ENCODE measurements at regions not wholly inside any gene's neighbourhood (a gene's known extent, or its start where the extent isn't known, plus 50 kb on each side); places are given as distances from the start of the nearest gene placed in this dataset.

GRCh38 chr16:65413861-65414260 lies 292.0 kb upstream of the CDH11 start:
- TF ChIP-seq CTCF (IDR thresholded peaks at IDR 0.05) (no peak), POLR2AphosphoS5 (IDR thresholded peaks at IDR 0.05) (no peak), POLR2A (IDR thresholded peaks at IDR 0.05) (no peak)
- Histone ChIP-seq H3K9me3 (no peaks in the 10 kb centered on the region), H3K4me3 (no peak overlapping the region), H3K4me1 (no peaks in the 10 kb centered on the region), H3K36me3 (no peaks in the 10 kb centered on the region), H3K27me3 (no peaks in the 10 kb centered on the region), H3K27ac (no peak overlapping the region)
- no peak for DNase-seq (ENCODE audit: low spot score in 2 of 2)
- intact Hi-C loops (cut with DNase I; ENCODE audit: low total_unique reads): no loop called here

GRCh38 chr16:65410801-65411200 lies 288.9 kb upstream of the CDH11 start:
- no peaks in the 10 kb centered on the region for H3K4me1 ChIP-seq
- H3K36me3 ChIP-seq: no peaks in the 10 kb centered on the region
- H3K27ac ChIP-seq: no peak overlapping the region
- intact Hi-C loops (cut with DNase I; ENCODE audit: low total_unique reads): no loop called here
- no peaks in the 10 kb centered on the region for H3K27me3 ChIP-seq
- DNase-seq (ENCODE audit: low spot score in 2 of 2): no peak
- no peaks in the 10 kb centered on the region for H3K9me3 ChIP-seq
- H3K4me3 ChIP-seq: no peak overlapping the region
- no peak for TF ChIP-seq POLR2AphosphoS5 (IDR thresholded peaks at IDR 0.05)

- Histone ChIP-seq H3K27me3 (no peaks in the 10 kb centered on the region), H3K9me3 (no peaks in the 10 kb centered on the region), H3K4me3 (no peak overlapping the region), H3K4me1 (no peaks in the 10 kb centered on the region), H3K27ac (no peak overlapping the region), H3K36me3 (no peaks in the 10 kb centered on the region)
- TF ChIP-seq POLR2A (IDR thresholded peaks at IDR 0.05) (no peak), POLR2AphosphoS5 (IDR thresholded peaks at IDR 0.05) (no peak), CTCF (IDR thresholded peaks at IDR 0.05) (no peak)
- intact Hi-C loops (cut with DNase I; ENCODE audit: low total_unique reads): no loop called here
- no peak for DNase-seq (ENCODE audit: low spot score in 2 of 2)
Observed at GRCh38 chr16:65409510-65409909, 287.6 kb upstream of the CDH11 start.

- Histone ChIP-seq H3K4me1 (no peaks in the 10 kb centered on the region), H3K9me3 (no peaks in the 10 kb centered on the region), H3K4me3 (no peak overlapping the region), H3K27ac (no peak overlapping the region), H3K27me3 (no peaks in the 10 kb centered on the region), H3K36me3 (no peaks in the 10 kb centered on the region)
- DNase-seq (ENCODE audit: low spot score in 2 of 2): no peak
- no peak for TF ChIP-seq CTCF (IDR thresholded peaks at IDR 0.05)
- intact Hi-C loops (cut with DNase I; ENCODE audit: low total_unique reads): no loop called here
Observed at GRCh38 chr16:65406933-65407332, 285.1 kb upstream of the CDH11 start.

GRCh38 chr16:65406116-65406515 lies 284.3 kb upstream of the CDH11 start:
- TF ChIP-seq POLR2AphosphoS5 (IDR thresholded peaks at IDR 0.05): no peak
- no peak for TF ChIP-seq POLR2A (IDR thresholded peaks at IDR 0.05)
- TF ChIP-seq CTCF (IDR thresholded peaks at IDR 0.05): no peak
- no peaks in the 10 kb centered on the region for H3K36me3 ChIP-seq
- no peak overlapping the region for H3K4me3 ChIP-seq
- H3K27me3 ChIP-seq: no peaks in the 10 kb centered on the region
- intact Hi-C loops (cut with DNase I; ENCODE audit: low total_unique reads): no loop called here
- no peak for DNase-seq (ENCODE audit: low spot score in 2 of 2)
- no peaks in the 10 kb centered on the region for H3K4me1 ChIP-seq
- no peaks in the 10 kb centered on the region for H3K9me3 ChIP-seq
- no peak overlapping the region for H3K27ac ChIP-seq

GRCh38 chr16:65394281-65394680 lies 272.4 kb upstream of the CDH11 start:
- no peak overlapping the region for H3K4me3 ChIP-seq
- H3K27me3 ChIP-seq: no peaks in the 10 kb centered on the region
- H3K36me3 ChIP-seq: no peaks in the 10 kb centered on the region
- intact Hi-C loops (cut with DNase I; ENCODE audit: low total_unique reads): no loop called here
- no peaks in the 10 kb centered on the region for H3K4me1 ChIP-seq
- no peak for DNase-seq (ENCODE audit: low spot score in 2 of 2)
- H3K9me3 ChIP-seq: peaks cover 0 to 4% of the 10 kb centered on the region in 2 donors
- H3K27ac ChIP-seq: no peak overlapping the region
- no peak for TF ChIP-seq POLR2A (IDR thresholded peaks at IDR 0.05)
- TF ChIP-seq POLR2AphosphoS5 (IDR thresholded peaks at IDR 0.05): no peak
- TF ChIP-seq CTCF (IDR thresholded peaks at IDR 0.05): no peak

All from breast epithelium (tissue), 4 donors.